ENCODE measurements at regions not wholly inside any gene's neighbourhood (a gene's known extent, or its start where the extent isn't known, plus 50 kb on each side); places are given as distances from the start of the nearest gene placed in this dataset.

DNA sequence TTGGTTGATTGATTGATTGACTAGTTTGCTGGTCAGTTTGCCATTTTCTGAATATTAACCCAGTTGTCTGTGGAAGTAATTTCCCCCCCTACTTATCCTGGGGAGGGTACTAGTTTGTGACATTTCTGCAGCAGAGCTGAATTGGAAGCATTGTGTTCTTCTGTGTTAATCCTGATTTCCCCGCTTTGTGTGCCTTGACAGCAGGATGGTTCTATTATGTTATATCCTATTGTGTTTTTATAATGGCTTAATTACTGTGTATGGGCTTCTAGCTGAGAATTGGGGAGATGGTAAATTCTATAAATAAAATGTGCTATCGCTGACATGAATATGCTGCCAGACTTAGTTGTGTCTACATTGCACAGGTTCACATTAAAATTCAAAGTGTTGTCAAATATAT lies 499.7 kb downstream of the COG6 start:
- TF ChIP-seq, protein P1, sequence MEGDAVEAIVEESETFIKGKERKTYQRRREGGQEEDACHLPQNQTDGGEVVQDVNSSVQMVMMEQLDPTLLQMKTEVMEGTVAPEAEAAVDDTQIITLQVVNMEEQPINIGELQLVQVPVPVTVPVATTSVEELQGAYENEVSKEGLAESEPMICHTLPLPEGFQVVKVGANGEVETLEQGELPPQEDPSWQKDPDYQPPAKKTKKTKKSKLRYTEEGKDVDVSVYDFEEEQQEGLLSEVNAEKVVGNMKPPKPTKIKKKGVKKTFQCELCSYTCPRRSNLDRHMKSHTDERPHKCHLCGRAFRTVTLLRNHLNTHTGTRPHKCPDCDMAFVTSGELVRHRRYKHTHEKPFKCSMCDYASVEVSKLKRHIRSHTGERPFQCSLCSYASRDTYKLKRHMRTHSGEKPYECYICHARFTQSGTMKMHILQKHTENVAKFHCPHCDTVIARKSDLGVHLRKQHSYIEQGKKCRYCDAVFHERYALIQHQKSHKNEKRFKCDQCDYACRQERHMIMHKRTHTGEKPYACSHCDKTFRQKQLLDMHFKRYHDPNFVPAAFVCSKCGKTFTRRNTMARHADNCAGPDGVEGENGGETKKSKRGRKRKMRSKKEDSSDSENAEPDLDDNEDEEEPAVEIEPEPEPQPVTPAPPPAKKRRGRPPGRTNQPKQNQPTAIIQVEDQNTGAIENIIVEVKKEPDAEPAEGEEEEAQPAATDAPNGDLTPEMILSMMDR (IDR thresholded peaks at IDR 0.05; ENCODE audit: low read depth, low read length): no peak
- no peak for TF ChIP-seq POLR2A (IDR thresholded peaks at IDR 0.05; ENCODE audit: extremely low read depth, insufficient read length)
- TF ChIP-seq MYC (IDR thresholded peaks at IDR 0.05; ENCODE audit: low read depth, low read length): no peak
- TF ChIP-seq, protein P2, sequence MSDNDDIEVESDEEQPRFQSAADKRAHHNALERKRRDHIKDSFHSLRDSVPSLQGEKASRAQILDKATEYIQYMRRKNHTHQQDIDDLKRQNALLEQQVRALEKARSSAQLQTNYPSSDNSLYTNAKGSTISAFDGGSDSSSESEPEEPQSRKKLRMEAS (IDR thresholded peaks at IDR 0.05; ENCODE audit: low read depth, low read length): no peak
- no peak for DNase-seq (ENCODE audit: low read depth)

DNA sequence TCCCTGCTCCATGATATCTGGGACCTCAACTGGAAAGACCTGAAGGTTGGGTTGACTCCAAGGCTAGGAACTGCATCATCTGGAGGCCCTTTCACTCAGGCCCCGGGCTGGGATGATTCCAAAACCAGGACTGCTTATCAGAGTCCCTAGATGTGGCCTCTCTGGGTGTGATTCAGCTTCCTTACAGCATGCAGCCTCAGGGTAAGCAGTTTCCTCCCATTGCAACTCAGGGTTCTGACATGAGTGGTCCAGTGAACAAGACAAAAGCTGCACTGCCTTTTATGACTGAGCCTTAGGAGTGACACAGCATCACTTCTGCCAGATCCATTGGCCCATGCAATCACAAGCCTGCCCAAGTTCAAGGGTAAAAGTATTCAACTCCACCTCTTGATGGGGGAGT lies 502.8 kb downstream of the COG6 start:
- TF ChIP-seq, protein P2 (IDR thresholded peaks at IDR 0.05; ENCODE audit: low read depth, low read length): no peak
- TF ChIP-seq MYC (IDR thresholded peaks at IDR 0.05; ENCODE audit: low read depth, low read length): no peak
- TF ChIP-seq POLR2A (IDR thresholded peaks at IDR 0.05; ENCODE audit: extremely low read depth, insufficient read length): no peak
- TF ChIP-seq, protein P1 (IDR thresholded peaks at IDR 0.05; ENCODE audit: low read depth, low read length): no peak
- no peak overlapping the region for H3K4me3 ChIP-seq (ENCODE audit: low read depth, low read length)
- DNase-seq (ENCODE audit: low read depth): no peak

More for the DNA sequence above, 499.7 kb downstream of the COG6 start:
- H3K4me3 ChIP-seq (ENCODE audit: low read depth, low read length): no peak overlapping the region

DNA sequence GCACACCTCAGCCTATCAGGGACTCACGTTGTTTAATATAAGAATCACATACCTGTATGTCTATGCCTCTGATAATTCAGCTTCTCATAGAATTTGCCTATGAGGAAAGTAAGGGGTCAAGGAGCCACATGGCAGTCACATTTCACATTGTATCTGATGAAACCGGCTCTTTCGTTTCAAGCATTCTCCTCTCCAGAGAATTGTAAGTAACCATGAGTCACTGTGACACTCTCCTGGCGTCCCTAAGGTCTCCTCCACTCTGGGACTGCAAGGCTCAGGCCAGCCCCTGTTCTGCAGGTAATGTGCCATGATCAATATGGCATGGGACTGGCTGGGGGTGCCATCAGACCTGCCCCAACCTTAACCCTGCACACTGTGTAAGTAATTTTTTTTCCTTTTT lies 503.3 kb downstream of the COG6 start:
- peak; percentile 13 for DNase-seq (ENCODE audit: low read depth)
- TF ChIP-seq, protein P1 (IDR thresholded peaks at IDR 0.05; ENCODE audit: low read depth, low read length): no peak
- TF ChIP-seq POLR2A (IDR thresholded peaks at IDR 0.05; ENCODE audit: extremely low read depth, insufficient read length) (no peak), MYC (IDR thresholded peaks at IDR 0.05; ENCODE audit: low read depth, low read length) (no peak)
- TF ChIP-seq, protein P2 (IDR thresholded peaks at IDR 0.05; ENCODE audit: low read depth, low read length): no peak
- no peak overlapping the region for H3K4me3 ChIP-seq (ENCODE audit: low read depth, low read length)

DNA sequence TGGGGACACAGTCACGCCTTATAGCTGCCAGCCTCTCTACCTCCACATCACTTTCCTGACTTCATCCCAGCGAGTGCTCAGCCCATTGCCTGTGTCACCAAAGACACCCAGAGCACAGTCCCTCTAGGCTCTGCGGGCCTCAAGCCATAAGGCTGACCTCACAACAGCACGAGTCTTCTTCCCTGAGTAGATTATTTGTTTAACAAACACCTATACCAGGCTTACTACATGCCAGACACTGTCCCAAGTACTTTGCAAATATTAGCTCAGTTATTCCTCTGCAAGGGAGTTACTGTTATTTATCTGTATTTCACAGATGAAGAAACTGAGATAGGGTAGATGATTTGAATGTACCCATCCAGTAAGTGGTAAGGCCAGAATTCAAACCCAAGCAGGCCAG lies 504.3 kb downstream of the COG6 start:
- TF ChIP-seq MYC (IDR thresholded peaks at IDR 0.05; ENCODE audit: low read depth, low read length): no peak
- no peak for TF ChIP-seq POLR2A (IDR thresholded peaks at IDR 0.05; ENCODE audit: extremely low read depth, insufficient read length)
- TF ChIP-seq, protein P2 (IDR thresholded peaks at IDR 0.05; ENCODE audit: low read depth, low read length): no peak
- TF ChIP-seq, protein P1 (IDR thresholded peaks at IDR 0.05; ENCODE audit: low read depth, low read length): no peak
- no peak overlapping the region for H3K4me3 ChIP-seq (ENCODE audit: low read depth, low read length)
- DNase-seq (ENCODE audit: low read depth): no peak

DNA sequence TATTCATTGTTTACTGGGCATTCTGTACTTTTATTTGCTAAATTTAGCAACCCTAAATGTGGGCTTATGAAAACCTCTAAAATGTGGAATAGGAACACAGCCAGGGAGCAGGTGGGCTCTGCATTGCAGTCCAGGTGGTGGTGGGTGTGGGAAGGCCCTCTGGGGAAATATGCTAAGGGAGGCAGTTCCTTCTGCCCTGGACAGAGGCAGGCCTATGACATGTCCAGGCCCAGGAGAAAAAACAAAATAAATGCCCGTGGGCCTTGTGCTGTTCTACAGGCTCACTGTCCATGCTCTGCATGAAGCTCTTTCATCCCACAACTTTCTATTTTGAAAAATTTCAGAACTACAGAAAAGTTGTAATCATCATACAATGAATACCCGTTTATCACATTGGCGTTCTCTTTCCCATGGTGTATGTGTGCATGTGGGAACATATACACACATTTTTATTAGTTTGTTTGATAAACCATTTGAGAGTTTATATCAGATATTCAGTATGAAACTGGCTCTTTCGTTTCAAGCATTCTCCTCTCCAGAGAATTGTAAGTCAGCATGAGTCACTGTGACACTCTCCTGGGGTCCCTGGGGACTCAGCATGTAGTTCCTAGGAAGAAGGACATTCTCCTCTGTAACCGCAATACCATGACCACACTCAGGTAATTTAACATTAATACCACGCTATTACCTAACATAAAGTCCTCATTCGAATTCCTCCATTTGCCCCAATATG lies 505.3 kb downstream of the COG6 start:
- H3K4me3 ChIP-seq (ENCODE audit: low read depth, low read length): no peak overlapping the region
- peak; percentile 76 for DNase-seq (ENCODE audit: low read depth)
- TF ChIP-seq POLR2A (IDR thresholded peaks at IDR 0.05; ENCODE audit: extremely low read depth, insufficient read length) (no peak), MYC (IDR thresholded peaks at IDR 0.05; ENCODE audit: low read depth, low read length) (peak; percentile 25; the same call in 1 of the 2 replicates)
- TF ChIP-seq, protein P1 (IDR thresholded peaks at IDR 0.05; ENCODE audit: low read depth, low read length): no peak
- TF ChIP-seq, protein P2 (IDR thresholded peaks at IDR 0.05; ENCODE audit: low read depth, low read length): peak; percentile 28; the same call in 1 of the 2 replicates

All from NB4 (cell line).